GM19239 (cell line): ENCODE measurements at regions not wholly inside any gene's neighbourhood (a gene's known extent, or its start where the extent isn't known, plus 50 kb on each side); places are given as distances from the start of the nearest gene placed in this dataset.
"Not testable (repeated sequence)": the region's sequence is repeated elsewhere in the genome, so short reads cannot be mapped to it uniquely, and the experiment has no call there.

ENCODE experiments used
- DNase-seq: peaks from one replicate; pipeline ENCODE4 v3.0.0; 2011; ENCODE audit warnings: low spot score; ENCODE audit not compliant: insufficient read length
- FAIRE-seq: peaks from 2 replicates; lab custom pipeline; 2011; peaks lifted over from hg19 to GRCh38; lab: Jason Lieb, UNC

DNA sequence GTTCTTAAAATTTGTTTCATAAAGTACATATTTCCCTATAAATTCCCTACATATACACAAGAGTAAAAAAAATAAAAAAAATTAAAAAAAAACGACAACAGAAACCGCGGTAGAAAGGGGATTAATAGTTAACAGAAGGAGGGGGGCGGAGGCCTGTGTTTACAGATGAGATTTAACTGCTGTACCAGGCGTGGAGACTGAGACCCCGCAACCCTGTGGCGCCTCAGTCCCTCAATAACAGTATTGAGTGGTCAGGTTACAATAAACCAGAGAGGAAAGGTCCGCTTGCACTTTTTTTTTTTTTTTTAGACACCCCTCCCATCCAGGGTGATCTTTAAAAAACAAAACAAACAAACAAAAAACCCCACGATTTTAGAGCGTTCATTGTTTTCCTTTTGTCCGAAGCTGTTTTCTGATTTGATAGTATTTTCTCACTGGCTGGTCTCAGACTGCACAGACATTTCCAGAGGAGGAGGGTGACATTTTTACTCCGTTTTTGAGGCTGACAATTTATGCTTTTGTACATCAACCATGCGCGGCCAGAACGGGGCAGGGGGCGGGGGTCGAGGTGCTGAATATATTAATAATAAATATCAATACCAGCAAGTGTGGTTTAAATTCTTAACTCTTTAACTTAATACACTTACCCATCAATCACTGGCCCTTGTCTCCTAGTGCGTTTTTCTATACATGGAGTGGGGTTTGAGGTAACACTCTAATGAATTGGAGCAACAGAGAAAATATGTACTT lies 1223.9 kb downstream of the BRINP3 start:
- no peak for FAIRE-seq
- DNase-seq = no peak

DNA sequence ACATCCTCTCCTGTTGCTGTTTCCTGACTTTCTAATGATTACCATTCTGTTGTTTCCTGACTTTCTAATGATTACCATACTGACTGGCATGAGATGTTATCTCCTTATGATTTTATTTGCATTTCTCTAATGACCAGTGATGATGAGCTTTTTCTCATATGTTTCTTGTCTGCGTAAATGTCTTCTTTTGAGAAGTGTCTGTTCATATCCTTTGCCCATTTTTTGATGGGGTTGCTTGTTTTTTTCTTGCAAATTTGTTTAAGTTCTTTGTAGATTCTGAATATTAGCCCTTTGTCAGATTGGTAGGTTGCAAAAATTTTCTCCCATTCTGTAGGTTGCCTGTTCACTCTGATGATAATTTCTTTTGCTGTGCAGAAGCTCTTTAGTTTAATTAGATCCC lies 1216.5 kb downstream of the BRINP3 start:
- not testable (repeated sequence) for DNase-seq

DNA sequence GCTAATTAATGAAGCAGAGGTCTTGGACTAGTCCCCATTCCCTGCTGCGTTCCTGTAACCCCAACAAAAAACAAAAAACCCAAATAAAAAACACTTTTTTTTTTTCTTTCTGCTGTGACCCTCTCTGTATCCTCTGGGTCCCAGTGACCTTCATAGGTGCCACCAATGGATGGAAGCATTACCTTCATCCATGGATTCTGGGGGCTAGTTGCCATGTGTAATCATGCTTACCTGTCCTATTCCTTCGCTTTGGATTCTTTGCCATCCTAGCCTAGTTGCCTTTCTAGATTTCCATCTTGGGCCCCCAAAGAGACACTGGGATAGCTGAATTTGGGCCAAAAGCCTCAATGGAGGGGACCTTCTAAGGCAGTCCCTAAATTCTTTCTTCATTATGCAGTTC lies 1208.7 kb downstream of the BRINP3 start:
- no peak for DNase-seq

More for the DNA sequence above, 1216.5 kb downstream of the BRINP3 start:
- FAIRE-seq = not testable (repeated sequence)

DNA sequence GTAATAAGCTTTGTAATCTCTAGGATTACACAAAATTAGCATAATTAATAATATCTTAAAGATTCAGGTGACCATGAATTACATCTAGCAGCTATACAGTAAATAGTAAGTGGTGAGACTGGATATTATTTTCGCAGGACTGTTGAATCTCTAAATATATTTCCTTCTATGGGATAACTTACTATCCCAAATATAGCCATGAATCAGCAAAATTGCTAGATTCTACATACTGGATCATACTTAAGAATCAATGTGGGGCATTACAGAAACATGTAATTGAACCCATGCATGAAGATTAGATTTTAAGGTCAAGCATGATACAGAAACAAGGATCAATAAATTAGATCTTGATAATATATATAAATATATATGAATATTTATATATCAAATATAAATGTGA lies 1203.4 kb downstream of the BRINP3 start:
- FAIRE-seq (no peak), DNase-seq (no peak)

More for the DNA sequence above, 1208.7 kb downstream of the BRINP3 start:
- FAIRE-seq = no peak

DNA sequence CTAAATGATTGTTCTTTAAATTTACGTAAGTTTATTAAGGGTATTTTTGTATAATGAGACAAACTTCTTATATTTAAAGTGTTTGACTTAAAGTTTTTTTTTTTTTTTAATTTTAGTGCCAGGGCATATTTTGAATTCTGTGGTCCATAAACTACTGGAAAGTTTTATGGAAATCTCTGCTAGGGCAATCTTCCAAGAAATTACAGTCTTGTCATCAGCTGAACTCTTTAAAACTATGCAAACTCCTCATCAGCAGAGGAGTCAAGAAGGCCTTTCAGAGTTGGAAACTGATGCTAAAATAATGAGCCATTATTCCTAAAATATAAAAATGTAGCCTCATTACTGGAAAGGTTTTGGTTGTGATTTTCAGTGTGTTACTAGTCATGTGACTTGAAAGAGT lies 1201.9 kb downstream of the BRINP3 start:
- DNase-seq (no peak), FAIRE-seq (no peak)

DNA sequence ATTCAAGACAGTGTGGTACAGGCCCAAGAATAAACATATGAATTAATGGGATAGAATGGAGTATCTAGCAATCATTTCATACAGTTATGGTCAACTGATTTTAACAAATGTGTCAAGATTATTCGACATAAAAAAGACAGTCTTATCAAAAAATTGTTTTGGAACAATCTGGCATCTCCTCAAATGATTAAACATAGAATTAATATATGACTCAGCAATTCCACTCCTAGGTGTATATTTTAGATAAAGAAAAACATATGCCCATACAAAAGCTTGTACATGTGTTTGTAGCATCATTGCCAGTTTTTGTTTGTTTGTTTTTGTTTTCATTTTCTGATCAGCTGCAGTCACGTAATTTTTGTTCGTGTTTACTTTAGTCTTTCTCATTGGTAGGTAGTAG lies 1188.3 kb downstream of the BRINP3 start:
- FAIRE-seq (no peak), DNase-seq (no peak)

DNA sequence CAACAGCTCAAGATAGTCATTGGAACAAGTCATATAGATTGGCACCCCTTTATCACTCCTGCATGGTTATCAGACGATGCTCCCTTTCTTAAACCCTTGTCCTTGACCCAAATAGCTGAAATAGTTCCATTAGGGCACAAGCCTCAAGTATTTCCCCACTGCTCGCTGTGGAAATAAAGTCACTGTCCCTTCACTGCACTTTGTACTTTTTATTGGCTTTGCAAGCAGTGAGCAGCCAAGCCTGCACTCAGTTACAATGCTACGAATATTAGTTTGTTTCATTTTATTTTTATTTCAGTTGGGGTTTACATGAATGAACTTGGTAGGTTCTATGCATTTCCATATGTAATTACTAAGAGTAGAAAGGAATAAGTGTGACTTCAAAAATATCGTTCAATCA lies 1176.4 kb downstream of the BRINP3 start:
- no peak for FAIRE-seq
- DNase-seq = no peak

DNA sequence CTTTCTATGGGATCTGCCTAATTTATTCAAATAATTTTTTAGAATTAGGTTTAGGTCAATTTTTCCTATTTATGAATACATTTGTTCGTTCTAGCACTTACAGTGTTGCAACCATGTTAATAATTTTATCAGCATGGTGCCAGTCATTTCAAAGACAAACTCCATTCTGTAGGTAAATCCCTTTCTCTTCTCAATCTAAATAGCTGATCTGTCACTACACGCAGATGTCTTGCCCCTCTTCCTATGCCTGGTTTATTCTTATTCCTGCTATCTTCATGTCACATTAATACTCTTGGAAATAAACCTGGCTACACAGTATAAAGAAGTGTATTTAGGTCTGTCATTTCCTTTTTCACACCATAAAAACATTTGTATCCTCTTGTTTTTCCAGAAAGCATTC lies 1172.4 kb downstream of the BRINP3 start:
- no peak for FAIRE-seq
- no peak for DNase-seq

DNA sequence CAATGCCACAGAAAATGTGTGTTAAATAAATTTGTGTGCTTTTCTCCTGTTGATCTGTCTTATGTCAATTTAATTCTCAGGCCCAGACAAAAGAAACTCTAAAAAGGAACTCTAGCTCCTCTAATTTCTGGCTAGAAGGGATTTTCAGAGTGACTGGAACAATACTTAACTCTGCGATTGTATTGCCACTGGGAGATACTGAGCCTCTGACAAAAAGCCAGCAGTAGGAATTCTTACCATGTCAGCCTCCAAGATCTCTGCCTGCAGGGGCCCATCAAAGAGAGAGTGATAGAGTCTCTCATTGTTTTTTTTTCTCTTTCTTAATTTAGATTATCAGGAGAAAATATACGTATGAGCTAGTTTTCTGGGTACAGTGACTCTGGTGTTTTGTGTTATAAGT lies 1165.7 kb downstream of the BRINP3 start:
- DNase-seq (no peak), FAIRE-seq (no peak)

DNA sequence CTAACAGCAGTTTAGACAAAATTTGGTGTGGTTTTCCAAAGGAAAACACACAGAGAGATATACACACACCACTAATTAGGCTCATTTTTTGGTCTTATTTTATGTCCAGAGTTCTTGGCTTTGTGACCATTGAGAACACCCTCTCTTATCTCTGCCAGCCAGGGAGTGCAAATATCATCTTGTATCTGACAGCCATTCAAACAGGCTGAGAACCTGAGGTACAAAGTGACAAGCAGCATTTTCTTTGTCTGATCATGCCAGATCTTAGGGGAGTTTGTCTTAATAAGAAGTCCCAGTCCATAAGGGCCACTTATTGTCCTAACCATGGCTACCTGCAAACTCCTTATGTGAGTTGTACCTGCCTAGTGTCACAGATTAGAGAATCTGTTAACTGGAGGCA lies 1165.2 kb downstream of the BRINP3 start:
- FAIRE-seq = no peak
- no peak for DNase-seq

DNA sequence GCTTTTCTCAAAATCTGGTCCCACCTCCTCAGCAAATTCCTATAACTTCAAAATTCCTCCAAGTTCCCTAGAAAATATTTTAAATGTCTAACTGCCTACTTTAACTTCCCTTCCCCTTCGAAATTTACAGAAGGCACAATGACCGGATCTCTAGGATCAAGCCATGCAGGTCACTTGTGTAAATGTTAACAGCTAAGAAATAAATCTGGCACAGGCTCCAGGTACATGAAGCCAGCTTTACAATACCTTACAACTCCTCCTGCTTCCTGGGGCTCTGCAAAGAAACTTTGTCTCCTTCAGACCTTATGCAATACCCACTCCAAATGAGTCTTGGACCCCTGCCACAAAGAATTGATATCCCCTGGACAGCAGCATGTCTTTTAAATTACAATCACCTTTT lies 1164.2 kb downstream of the BRINP3 start:
- DNase-seq (no peak), FAIRE-seq (no peak)

DNA sequence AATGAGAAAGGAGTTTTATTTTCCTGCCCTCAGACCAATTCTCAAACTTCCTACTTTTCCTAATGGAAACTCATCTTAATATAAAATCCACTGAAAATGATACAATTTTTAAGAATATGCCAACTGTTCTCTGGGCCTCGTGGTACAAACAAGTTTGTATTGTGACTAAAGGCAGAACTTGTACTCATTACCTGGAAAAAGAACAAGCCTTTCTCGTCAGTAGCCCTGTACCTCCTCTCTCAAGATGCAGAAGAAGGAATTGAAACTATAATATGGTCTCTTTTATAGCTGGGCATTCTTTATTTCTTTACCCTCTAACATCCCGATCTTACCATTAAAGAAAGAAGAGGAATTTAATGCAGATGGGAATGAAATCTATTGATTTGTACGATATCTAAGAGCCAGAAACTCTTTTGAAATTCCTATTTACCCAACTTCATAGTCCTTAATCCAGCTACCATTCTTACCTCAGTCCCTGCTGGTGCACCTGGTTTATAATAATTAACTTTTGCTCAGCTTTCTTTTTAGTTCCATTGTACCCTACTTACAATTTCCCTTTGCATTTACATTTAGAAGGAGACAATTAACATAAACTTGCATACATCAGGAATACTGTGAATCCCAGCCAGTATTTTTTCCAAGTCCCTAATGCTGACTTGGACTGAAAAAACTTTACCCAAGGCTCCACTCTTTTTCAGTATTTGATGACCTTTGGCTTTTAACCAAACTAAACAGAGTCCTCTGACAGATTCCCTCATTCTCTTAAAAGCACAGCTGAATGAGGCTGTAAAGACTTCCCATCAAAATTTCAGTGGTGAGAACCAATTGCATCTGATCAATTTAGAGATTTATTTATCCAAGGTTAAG lies 1162.4 kb downstream of the BRINP3 start:
- DNase-seq (no peak), FAIRE-seq (no peak)

DNA sequence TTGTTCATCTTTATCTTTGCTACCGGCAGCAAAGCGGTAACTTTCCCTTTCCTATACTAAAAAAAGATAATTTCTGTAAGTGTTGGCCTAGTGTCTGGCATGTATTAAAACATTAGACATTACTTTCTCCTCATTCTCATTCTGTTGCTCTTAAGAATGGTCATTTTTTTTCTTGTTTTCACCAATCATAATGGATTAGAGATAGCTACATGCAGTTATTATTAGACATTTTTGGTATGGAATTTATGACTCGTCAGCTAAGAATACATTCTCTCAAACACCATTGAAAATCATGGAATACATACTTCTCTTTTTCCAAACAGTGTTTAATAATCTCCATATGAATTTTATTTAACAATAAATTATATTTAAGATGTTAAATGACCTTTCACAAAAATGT lies 1154.6 kb downstream of the BRINP3 start:
- DNase-seq = no peak
- FAIRE-seq = no peak

DNA sequence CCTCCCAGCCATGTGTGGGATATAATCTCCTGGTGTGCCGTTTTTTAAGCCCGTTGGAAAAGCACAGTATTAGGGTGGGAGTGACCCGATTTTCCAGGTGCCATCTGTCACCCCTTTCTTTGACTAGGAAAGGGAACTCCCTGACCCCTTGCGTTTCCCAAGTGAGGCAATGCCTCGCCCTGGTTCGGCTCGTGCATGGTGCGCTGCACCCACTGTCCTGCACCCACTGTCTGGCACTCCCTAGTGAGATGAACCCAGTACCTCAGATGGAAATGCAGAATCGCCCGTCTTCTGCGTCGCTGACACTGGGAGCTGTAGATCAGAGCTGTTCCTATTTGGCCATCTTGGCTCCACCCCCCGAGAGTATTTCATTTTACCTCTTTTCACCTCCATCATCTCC lies 1146.6 kb downstream of the BRINP3 start:
- FAIRE-seq, DNase-seq: not testable (repeated sequence)

DNA sequence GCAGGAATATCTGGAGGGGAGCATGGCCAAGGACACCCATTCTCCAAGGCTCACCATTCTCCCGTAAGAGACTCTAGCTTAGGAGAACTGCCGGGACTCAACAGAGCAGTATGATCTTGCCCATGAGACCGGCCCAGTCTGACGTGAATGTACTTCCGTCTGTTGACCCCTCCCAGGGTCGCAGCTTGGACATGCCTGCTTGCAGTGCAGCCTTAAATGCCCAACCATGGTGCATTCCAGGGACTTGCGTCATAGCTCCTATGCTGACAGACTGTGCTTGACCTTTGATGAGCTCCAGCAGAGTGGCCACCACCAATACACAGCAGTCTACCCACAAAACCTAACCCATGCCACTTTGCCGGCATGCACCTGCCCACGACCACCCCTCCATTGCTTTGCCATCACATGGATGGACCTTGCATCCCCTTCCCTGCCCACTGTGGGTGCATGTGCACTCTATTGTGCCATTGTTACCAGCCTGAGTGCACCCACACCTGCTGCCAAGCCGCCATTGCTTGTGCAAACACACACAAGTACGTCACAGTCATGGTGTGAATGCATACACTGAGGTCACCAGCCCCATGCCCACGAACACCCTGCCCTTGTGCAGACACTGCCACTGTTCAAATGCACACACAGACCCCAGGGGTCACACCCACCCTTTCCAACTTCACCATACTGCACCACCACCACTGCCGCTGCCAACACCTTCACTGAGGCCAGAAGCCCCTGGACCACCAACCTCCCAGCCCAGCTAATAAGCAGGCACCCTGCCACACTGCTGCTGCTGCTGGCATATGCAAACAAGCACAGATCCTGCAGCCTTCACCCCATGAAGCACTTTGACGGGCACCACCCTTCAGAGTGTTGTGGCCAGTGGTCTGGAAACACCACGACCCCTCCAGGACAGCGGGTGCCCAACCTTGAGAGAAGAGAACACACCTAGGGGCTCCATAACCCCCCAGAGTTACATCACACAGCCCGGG lies 1141.3 kb downstream of the BRINP3 start:
- FAIRE-seq (no peak), DNase-seq (no peak)

DNA sequence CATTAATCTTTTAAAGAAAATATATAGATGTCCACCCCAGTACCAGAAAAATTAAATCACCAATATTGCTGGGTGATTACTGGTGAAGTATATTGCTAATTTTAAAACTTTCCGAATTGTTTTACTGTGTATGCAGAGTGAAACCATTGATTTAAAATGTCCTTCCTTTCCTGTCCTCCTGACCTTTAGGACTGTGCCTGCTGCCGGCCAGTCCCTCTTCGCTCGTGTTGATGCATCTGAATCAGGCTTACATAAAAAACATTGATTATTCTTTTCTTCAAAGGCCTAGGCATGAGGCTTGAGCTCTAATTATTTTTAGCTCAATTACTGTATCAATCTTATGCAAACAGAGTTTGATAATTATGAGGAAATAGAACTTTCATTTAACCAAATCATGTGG lies 1128.1 kb downstream of the BRINP3 start:
- DNase-seq = no peak
- FAIRE-seq = no peak

DNA sequence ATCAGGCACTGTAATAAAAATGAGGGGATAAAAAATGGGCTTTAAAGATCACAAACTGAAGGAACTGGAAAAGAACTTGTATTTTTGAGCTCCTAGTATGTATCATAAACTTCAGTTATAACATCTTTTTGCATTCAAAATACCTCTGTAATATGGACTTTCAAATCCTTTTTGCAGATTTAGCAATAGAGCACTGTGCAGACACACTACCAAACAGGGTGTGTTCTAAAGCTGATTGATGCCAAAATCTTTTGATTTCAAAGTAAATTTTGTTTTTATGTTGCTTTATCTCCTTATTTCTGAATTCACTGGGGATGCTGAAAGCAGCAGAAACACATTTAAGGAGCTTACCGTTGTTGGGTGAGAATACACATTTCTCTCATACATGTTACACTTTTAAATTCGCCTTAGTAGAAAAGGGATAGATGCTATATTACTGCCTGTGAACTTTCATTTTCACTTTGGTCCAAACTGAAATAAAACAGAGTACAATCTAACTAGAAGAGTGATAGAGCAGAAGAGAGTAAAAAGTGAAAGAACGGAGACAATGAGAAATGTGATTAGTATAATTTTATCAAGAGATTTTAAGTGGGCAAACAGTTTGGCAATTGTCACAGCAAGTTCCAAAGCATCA lies 1126.6 kb downstream of the BRINP3 start:
- FAIRE-seq (no peak), DNase-seq (no peak)

DNA sequence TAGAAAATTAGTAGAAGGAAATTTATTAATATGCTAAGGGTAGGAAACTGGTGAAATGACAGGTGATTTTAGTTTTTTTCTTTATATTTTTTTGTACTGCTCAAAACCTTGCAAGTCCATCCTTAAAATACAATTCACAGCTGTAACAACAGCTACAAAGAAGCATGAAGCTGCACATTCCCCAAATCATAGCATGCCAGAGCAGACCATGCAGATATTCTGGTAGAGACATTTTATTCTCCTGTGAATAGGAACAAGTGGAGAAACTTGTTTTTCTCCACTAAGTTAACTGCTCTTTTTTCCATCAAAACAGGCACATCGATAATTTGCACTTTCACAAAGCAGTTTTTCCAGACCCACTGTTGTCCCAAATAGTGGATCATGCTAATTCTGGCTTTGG lies 1125.7 kb downstream of the BRINP3 start:
- no peak for DNase-seq
- no peak for FAIRE-seq

DNA sequence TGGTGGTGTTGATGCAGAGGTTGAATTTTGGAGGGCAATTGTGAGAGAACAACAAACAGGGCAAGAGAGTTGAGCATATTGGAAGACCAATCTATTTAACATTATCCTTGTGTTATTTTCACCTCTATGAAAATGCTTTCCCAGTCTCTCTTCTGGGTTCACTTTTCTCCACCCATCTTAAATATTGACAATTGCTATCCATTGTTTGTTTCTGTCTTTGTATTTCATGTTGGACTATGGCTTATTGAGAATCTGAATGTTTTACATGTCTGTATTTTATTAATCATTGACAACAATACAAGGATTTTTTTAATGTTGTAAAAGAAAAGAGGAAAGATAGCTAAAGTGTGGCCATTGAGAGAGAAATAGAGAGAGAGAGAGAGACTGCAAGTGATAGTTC lies 1121.5 kb downstream of the BRINP3 start:
- FAIRE-seq (no peak), DNase-seq (no peak)

DNA sequence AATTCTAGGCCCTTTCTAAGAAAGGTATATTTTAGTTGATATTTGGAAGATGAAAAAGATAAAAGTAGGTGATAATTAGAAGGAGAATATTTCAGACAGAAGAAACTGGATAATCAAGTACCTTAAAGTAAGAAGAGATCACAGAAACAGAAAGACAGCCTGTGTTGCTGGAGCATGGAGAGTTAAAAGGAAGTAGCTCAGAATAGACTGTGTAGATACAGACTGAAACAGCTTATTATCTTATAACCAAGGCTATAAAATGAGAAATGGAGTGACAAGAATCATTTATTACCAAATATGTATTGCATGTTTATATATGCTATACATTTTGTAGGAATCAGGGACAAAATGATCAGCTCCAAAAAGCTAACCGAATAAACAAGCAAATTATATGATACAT lies 1120.3 kb downstream of the BRINP3 start:
- FAIRE-seq (no peak), DNase-seq (no peak)
